Fibroblast of the aortic adventitia (primary cell): ENCODE measurements at regions not wholly inside any gene's neighbourhood (a gene's known extent, or its start where the extent isn't known, plus 50 kb on each side); places are given as distances from the start of the nearest gene placed in this dataset.
A peak's percentile ranks its signal among the peaks of the same experiment; 100 is the strongest.

Experiments
- DNase-seq: peaks from one replicate; pipeline ENCODE4 v3.0.0-alpha.2; 2010; ENCODE audit warnings: low read depth
- H3K4me3 ChIP-seq: 2 replicates; pipeline ENCODE4 v1.5.1; 2011; ENCODE audit warnings: low read depth, mild to moderate bottlenecking, control low read depth, low read length, moderate library complexity
- TF ChIP-seq, protein P1 (sequence below): IDR thresholded peaks from 2 replicates; pipeline ENCODE4 v1.5.1; 2011; ENCODE audit warnings: mild to moderate bottlenecking, low read length, control low read depth, inconsistent platforms; ENCODE audit not compliant: insufficient read depth

GRCh38 chr7:106166651-106167342 lies 54.7 kb upstream of the SYPL1 start:
- DNase-seq, result peak; percentile 91
- H3K4me3 ChIP-seq, result no peak overlapping the region
- TF ChIP-seq, protein P1, sequence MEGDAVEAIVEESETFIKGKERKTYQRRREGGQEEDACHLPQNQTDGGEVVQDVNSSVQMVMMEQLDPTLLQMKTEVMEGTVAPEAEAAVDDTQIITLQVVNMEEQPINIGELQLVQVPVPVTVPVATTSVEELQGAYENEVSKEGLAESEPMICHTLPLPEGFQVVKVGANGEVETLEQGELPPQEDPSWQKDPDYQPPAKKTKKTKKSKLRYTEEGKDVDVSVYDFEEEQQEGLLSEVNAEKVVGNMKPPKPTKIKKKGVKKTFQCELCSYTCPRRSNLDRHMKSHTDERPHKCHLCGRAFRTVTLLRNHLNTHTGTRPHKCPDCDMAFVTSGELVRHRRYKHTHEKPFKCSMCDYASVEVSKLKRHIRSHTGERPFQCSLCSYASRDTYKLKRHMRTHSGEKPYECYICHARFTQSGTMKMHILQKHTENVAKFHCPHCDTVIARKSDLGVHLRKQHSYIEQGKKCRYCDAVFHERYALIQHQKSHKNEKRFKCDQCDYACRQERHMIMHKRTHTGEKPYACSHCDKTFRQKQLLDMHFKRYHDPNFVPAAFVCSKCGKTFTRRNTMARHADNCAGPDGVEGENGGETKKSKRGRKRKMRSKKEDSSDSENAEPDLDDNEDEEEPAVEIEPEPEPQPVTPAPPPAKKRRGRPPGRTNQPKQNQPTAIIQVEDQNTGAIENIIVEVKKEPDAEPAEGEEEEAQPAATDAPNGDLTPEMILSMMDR, result peak; percentile 80

GRCh38 chr7:106165337-106165736 lies 53.2 kb upstream of the SYPL1 start:
- H3K4me3 ChIP-seq, result no peak overlapping the region
- TF ChIP-seq, protein P1, result no peak
- DNase-seq, result peak; percentile 86

GRCh38 chr7:106163257-106163656 lies 51.1 kb upstream of the SYPL1 start:
- H3K4me3 ChIP-seq, result no peak overlapping the region
- DNase-seq, result no peak
- TF ChIP-seq, protein P1, result no peak
